Fibroblast of peridontal ligament (primary cell): ENCODE measurements at regions not wholly inside any gene's neighbourhood (a gene's known extent, or its start where the extent isn't known, plus 50 kb on each side); places are given as distances from the start of the nearest gene placed in this dataset.

ENCODE experiments used
- DNase-seq: peaks from one replicate; pipeline ENCODE4 v3.0.0-alpha.2; 2010; ENCODE audit errors: extremely low read depth

DNA sequence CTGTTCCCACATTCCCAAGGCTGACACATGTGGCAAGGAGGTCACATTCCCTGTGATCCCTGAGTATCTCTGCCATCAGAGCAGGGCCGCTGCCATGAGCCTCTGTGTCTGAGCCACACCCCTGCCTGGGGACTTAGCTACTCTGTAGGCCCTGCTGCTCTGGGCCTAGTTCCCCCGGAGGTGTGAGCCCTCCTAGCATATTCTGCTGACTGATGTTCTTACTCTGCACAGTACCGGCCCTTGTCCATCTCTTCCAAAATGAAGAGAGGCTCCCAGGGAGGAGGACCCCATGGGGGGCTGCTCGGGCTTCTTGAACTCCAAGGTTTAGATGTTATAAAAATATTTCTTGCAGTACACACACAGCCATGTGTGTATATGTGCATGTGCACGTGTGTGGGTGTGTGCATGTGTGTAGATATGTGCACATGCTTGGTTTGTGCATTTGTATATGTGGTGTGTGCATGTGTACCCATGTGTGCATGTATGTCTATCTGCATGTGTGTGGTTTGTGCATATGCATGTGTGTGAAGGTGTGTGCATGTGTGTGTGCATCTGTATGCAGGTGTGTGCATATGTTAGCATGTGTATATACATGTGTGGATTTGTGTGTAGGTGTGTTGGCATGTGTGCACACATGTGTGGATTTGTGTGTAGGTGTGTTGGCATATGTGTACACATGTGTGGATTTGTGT, 101.2 kb downstream of the ERMARD start:
- DNase-seq = no peak

DNA sequence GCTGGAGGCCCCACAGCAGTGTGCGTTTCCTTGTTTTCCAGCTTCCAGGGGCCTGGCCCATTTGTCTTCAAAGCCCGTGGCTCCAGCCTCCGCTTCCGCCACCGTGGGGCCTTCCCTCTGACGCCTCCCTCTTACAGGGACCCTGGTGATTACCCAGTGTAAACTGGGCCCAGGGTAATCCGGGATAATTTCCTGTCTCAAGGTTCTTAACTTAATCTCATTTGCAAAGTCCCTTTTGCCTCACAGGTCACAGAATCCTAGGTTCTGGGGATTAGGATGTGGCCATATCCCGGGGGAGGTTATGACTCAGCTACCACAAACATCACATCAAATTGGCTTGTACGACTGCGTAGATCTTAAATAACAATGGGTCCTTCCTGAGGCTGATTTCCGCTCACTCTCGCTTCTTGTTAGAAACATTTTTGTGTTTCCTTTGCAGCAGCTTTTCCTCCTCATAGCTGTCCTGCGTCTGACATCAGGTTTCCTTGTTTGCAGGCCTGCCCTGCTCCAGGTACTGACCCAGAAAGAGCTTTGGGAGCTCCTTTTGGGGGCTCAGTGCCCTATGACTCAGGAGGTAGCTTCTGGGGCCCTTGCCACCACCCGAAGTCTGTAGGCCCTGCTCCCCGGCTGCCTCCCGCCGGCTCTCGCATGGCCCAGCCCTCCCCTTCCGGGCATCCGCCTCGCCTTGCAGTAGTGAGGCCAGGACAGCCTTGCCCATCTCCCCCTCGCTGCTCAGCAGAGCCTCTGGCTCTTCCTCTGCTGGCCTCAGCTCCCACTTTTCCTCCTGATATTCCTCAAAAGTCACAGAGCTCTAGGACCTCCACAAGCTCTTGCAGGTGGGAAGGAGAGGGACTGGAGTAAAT, 100.5 kb downstream of the ERMARD start:
- DNase-seq = no peak

DNA sequence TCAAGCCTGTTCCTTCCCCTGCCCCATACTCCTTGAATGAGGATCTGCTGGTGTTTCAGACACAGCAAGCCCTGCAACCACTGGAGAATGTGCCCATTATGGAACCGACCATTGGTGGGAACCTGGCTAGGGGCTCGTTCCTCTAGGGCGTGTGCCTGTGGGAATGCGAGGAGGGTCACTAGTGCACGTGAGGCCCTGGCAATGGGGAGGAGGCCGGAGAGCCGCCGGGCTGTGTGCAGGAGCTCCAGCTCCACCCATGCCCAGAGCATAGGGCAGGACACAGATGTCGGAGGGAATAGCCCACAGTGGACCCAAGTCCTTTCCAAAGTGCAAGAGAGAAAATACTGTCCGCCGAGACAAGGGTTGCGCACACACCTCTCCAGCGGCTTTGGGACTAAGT, 99.3 kb downstream of the ERMARD start:
- no peak for DNase-seq

DNA sequence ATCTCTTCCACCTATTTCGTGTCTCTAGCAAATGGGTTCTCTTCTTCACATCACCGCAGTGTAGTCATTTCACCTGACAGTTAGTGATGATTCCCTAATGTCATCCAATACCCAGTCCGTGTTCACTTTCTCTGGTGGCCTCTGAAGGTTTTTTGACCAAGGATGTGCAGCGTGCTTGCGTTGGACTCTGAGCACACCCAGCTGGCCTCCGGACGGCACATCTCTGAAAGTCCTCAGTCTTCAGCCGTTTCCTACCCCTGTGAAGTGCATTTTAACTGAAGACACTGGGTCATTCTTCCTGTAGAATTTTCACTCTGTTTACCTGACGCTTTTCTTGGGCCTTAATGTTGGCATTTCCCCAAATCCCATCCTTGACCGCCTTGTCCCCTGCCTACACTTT, 98.7 kb downstream of the ERMARD start:
- no peak for DNase-seq

DNA sequence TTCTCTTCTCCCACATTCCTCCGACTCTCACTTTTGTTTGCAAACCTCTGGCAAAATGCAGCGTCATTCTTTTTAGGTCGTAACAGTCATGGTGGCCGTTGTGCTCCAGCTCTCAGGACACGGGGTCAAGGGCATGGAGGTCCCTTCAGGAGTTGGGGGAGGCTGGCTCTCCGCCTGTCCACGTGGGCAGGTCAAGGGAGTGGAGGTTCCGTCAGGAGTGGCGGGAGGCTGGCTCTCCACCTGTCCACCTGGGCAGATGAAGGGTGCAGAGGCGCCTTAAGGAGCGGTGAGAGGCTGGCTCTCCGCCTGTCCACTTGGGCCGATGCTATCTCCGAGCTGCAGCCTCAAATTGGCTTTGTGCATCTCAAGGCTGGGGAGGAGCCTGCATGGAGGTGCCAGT, 98.0 kb downstream of the ERMARD start:
- no peak for DNase-seq

DNA sequence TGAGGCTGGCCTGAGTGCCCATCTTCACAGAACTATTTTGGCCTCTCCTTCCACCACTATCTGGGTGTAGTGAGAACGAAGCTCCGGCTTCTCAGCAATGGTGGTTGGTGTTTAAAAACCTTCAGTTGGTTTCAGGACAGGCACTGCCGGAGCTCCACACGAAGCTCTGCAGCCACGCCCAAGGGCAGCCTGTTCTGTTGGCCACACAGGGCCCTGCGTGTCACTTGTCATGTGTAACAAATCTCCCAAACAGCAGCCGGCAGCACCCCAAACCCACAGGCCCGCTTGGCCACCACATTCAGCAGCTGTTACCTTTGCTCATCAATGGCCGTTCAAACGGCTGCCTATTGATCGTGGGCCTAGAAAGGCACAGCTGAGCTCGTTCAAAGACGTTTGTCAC, 97.5 kb downstream of the ERMARD start:
- no peak for DNase-seq

DNA sequence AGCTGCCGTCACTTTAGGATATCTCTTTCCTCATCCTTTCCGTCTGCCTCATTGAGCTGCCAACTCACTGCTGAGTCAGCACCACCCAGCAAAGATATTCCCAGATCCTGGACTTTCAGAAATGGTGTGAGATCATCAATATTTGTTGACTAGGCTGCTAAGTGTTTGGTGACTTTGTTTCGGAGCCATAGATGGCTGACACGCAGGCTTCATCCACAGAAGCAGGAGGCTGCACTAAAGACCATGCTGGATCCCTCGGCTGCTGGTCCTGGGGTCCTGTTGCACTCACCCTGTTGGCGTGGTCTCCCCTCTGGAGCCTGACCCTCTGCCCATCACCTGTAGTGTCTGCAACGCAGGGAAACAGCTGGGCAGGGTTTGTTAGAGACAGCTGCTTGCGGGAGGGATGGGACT, 96.5 kb downstream of the ERMARD start:
- DNase-seq = no peak

DNA sequence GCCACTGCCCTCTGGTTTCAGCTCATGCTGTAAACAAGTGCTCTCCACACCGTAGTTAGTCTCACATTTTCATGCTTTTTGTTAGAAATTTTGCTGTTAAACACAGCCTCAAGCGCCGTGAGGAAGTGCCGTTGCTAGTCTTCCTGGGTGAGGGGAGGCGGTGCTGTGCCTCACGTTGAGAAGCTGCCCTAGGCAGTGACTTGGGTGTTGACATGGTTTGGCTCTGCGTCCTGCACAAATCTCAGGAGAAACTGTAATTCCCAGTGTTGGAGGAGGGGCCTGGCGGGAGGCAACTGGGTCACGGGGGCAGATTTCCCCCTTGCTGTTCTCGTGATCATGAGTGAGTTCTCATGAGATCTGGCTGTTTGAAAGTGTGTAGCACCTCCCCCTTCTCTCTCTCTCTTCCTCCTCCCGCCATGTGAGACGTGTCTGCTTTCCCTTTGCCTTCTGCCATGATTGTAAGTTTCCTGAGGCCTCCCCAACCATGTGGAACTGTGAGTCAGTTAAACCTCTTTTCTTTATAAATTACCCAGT, 95.8 kb downstream of the ERMARD start:
- DNase-seq = no peak

DNA sequence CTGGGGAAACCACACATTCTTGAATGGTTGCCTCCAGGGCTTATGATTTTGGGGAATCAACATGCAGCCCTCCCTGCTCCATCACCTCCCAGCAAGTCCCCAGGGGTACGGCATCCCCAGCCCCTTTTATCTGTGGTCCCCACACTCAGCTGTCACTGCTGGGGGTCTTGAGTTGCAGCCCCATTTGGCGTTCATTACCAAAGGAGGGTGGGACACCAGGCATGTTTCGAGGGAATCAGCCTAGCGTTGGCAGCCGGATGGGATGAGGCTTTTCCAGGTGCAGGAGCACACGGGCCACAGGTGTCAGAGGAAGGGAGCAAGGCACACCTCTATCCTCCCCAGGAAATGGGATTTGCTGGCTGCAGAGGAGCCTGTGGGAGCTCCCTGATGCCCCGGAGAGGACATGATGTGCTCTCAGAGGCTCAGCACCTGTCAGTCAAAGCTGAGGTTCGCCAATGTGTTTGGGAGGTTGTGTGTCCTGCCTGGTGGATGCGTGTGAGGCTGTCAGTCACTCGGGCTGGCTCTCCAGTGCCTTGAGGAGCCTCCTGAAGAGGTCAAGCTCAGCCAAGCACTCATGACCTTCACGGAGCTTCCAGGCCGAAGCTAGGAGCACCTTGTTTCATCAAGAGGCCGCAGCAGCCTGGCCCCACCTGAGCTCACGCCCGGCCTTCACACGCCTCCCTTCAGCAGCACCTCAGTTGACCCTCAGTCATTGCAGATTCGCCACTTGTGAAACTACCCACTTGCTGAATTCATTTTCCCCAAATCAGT, 95.0 kb downstream of the ERMARD start:
- DNase-seq = no peak

DNA sequence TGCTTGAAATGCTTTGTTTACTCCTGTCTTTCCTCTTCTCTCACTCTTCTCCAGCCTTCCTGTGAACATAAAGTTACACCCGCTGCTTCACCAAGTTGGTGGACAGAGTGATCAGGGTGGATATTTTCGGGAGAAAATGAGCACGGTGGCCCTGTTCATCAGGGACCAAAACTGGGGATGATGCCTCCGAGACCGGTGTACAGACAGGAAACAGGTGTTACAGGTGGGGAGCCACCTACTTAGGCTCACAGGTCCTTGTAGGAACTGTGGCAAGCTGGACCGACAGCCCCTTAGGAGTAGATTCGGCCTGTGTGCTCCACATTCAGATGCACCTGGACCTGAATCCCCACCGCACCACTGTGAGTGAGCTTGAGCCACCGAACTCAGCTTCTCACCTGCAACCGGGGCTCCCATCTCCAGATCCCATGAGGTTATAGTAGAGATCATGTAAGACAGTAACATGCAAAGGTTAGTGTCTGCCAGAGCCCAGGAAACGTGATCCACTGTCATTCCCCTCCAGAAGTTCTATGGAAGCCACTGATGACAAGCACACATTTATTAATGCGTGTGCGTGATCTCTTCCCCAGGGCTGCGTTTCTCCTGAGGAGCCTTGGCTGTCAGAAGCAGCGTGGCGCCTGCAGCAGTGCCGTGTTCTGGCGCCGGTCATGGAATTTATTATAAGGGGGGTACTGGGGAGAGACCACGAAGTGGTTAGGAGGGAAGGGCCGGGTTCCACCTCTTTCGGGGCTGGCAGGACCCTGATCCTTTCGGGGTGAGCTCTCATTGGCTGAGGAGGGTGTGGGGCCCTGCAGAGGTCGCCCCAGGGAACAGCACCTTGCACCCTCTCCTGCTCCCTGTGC, 94.2 kb downstream of the ERMARD start:
- DNase-seq = no peak

DNA sequence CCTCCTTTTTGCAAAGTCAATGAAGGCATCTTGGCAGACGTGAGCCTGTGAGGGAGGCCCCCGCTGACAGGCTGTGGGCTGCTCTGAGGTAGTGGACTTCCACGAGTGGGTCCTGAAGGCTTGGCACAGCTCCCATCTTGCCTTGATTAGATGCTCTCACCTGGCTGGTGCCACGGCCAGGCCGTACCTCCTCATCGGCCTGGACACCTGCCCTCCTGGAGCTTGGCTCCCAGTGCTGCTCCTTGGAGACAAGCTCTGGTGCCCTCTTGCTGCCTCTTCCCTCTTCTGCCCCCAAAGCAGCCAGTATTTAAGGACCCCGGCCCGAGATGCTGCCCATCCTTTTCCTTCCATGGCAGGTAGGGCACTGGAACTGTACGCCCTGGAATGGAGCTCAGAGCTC, 93.5 kb downstream of the ERMARD start:
- no peak for DNase-seq

DNA sequence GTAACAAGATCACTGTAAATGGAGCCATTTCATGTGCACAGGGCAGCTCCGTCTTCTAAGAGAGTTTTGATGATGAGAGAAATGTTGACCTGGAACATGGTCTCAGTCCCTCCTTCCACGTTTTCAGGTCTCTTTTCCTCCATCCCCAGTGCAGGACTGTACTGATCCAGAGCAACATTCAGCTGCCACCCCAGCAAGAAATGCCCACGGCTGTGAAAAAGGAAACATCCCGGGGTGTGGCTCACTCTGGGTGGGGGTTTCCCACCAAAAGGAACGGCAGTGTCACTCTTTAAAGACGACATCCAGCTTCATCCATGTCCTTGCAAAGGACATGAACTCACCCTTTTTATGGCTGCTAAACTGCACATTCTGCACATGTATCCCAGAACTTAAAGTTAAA, 92.6 kb downstream of the ERMARD start:
- DNase-seq = no peak

DNA sequence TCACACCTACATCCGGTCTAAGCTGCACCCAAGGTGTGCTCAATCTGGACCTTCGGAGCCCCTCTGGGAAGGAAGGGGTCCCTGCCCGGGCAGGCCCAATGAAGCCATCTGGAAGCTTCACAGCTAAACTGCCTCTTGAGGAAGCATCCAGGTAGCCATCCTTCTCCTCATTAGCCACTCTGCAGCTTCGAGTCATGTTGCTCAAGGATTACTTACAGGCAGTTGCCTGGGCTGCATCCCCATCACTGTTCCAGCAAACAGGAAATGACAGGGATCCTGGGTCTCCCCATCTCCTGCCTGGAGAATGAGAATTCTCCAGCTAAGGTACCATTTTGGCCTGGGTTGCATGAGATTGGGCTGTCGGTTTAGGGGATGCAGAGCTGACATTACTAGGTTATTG, 91.7 kb downstream of the ERMARD start:
- no peak for DNase-seq

DNA sequence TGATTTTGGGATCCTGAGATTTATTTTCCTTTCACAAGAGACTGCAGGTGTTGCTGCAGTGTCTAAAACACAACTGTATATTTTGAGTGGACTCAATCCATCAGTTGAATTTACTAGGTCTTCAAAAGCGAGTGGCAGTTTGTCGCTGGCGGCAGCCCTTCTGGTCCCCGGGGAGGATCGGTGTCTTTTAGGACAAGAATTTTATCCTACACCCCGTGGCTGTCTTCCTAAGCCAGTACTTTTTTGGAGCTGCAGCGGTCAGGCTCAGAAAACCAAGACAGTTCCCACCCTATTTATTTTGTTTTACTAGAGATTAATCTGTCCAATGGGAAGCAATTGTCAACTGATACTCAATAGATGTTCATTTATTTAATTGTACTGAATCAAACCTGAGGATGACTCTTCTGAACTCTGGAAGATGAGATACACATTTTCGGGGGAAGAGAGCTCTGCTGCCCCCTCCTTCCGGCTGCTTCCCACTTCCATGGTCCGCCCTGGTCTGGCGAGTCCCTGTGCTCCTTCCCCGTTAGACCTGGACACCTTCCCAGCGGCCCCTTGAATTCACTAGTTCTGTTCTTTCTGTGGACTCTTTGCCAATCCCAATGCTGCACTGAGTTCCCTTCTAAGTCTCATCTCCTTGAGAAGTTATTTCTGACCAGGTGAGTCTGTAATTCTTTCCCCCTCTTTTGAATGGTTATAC, 90.6 kb downstream of the ERMARD start:
- DNase-seq = no peak

DNA sequence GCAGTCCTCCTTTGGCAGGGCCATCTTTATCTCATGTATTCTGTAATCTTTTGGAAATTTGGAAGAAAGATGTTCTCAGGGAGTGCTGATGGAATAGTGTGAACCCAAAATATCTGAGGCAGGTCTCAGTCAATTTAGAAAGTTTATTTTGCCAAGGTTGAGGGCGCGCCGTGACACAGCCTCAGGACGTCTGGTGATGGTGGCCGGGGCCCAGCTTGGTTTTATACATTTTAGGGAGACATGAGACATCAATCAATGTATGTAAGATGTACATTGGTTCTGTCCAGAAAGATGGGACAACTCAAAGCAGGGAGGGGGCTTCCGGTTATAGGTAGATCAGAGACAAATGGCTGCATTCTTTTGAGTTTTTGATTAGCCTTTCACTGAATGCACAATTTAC, 89.8 kb downstream of the ERMARD start:
- DNase-seq = no peak

DNA sequence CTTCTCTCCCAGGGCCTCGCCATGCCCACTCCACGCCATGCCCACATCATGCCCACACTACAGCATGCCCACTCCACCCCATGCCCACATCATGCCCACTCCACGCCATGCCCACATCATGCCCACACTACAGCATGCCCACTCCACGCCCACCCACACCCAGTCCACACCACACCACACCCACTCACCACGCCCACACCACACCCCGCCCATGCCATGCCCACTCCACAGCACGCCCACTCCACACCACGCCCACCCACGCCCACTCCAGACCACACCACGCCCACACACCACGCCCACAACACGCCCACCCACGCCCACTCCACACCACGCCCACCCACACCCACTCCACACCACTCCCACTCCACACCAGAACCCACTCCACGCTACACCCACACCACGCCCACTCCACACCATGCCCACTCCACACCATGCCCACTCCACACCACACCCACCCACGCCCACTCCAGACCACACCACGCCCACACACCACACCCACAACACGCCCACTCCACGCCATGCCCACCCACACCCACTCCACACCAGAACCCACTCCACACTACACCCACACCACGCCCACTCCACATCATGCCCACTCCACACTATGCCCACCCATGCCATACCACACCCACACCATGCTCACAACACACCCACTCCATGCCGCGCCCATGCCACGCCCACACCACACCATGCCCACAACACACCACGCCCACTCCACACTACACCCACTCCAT, 88.6 kb downstream of the ERMARD start:
- DNase-seq = no peak

DNA sequence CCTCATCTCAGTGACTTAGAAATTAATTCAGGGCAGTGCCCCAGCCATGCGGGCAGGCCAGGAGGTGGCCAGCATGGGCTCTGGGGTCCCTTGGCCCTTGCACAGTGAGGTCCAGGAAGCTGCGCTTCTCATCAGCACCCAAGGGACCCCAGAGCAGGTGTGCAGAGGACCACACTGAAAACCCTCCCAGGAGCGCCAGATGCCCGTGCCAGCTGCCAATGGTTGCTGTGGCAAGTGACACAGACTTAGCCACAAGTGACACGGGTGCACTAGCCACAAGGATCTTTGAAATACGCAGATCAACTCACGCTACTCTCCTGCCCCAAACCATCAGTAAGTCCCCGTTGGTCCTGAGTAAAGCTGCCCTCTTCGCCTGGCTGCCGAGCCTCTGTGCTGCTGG, 88.1 kb downstream of the ERMARD start:
- DNase-seq = no peak

DNA sequence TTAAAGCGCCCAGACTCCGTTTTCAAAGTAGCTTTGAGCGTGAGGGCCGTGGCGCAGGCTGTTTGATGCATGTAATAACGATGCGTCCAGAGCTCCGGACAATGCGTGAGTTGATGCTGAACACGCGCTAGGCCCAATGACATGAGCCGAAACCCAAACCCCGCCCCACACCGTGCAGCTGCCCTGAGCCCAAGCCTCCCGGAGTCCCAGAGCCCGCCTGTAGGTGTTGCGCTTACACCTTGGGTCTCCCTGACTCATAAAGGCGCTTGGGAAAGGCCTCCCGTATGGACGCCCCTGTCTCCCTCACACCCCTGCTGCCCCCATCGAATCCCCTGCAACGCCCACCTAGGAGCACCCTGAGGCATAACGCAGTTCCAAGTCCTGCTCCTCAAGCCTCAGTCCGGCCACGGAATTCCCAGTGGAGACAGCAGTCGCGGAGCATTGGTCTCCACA, 87.6 kb downstream of the ERMARD start:
- DNase-seq = no peak

DNA sequence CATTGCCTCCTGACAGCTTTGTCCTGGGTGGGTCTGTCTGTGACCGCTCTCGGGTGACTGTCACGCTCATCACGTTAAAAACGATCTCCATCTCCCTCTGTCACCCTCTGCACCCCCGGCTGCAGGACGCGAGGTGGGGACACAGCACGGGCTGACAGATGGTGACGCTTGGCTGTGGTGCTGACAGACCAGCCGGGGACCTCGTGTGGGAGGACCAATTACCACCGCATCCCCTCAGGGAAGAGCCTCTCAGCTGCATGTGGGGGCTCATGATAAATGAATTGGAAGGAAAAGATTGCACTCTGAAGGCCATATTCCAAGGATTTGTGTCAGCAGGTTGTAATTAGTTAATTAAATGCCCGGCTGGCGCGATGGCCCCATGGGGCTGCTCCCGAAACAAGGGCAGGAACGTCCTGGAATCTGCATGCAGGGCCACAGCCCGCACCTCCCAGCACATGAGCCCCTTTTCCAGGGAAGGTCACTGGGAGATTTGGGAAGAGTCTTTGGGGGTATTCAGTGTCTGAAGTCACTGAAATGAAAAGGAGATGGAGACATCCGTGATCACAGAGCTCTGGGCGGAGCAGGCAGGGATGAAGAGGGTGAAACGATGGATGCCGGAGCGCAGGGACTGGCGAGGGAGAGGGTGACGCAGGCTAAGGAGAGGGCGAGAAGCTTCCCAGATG, 87.1 kb downstream of the ERMARD start:
- no peak for DNase-seq
